ENCODE measurements at regions not wholly inside any gene's neighbourhood (a gene's known extent, or its start where the extent isn't known, plus 50 kb on each side); places are given as distances from the start of the nearest gene placed in this dataset.

GRCh38 chr21:26784974-26785373 lies 60.2 kb downstream of the ADAMTS1 start:
- no peaks in the 10 kb centered on the region for H3K36me3 Mint-ChIP-seq (ENCODE audit: low read depth)
- intact Hi-C loops (cut with micrococcal nuclease), result no loop called here
- no peak overlapping the region for H3K27ac Mint-ChIP-seq
- H3K4me3 Mint-ChIP-seq, result no peak overlapping the region
- ATAC-seq (ENCODE audit: low read depth) (no peak), DNase-seq (no peak)
- H3K4me1 Mint-ChIP-seq, result no peaks in the 10 kb centered on the region
- ChIA-PET POLR2A (no interaction called here), CTCF (no interaction called here)
- H3K9me3 Mint-ChIP-seq, result peaks cover 3% of the 10 kb centered on the region
- H3K27me3 Mint-ChIP-seq, result no peaks in the 10 kb centered on the region
- TF ChIP-seq, protein P1, sequence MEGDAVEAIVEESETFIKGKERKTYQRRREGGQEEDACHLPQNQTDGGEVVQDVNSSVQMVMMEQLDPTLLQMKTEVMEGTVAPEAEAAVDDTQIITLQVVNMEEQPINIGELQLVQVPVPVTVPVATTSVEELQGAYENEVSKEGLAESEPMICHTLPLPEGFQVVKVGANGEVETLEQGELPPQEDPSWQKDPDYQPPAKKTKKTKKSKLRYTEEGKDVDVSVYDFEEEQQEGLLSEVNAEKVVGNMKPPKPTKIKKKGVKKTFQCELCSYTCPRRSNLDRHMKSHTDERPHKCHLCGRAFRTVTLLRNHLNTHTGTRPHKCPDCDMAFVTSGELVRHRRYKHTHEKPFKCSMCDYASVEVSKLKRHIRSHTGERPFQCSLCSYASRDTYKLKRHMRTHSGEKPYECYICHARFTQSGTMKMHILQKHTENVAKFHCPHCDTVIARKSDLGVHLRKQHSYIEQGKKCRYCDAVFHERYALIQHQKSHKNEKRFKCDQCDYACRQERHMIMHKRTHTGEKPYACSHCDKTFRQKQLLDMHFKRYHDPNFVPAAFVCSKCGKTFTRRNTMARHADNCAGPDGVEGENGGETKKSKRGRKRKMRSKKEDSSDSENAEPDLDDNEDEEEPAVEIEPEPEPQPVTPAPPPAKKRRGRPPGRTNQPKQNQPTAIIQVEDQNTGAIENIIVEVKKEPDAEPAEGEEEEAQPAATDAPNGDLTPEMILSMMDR (IDR thresholded peaks at IDR 0.05), result no peak

DNA sequence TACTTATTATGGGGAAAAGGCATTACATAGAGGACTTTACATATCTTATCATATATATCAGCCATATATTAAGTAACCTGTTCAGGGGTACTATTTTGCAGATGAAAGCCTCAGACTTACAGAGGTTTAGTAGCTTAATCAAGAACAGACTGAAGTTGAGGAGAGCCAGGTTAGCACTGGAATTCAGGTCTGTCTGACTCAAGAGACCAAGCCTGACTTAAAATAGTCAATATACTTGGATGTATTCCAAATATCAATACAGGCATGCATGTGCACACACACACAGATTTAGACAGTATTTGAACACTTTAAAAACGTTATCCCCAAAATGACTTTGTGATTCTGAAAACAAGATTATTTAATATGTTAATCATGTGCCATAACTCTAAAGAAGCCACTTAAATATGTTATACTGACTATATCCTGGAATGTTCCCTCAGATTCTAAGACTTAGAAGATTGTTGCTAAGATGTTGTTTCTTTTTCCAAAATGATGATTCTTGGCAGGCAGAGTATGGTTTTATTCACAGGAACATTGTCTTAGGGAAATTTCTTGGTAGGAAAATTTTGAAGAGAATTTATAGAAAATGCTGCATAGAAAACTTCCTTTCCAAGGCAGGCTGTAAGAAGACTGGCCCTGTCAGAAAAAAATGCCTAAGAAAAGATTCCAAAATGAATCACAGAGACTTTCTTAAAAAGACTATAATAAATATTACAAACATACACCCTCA lies 61.6 kb downstream of the ADAMTS1 start:
- CTCF ChIA-PET, result no interaction called here
- DNase-seq (no peak), ATAC-seq (ENCODE audit: low read depth) (no peak)
- POLR2A ChIA-PET, result no interaction called here
- Mint-ChIP-seq H3K9me3 (peaks cover 3% of the 10 kb centered on the region), H3K27me3 (no peaks in the 10 kb centered on the region), H3K27ac (no peak overlapping the region), H3K36me3 (ENCODE audit: low read depth) (no peaks in the 10 kb centered on the region), H3K4me3 (no peak overlapping the region), H3K4me1 (no peaks in the 10 kb centered on the region)
- intact Hi-C loops (cut with micrococcal nuclease), result no loop called here
- TF ChIP-seq, protein P1 (IDR thresholded peaks at IDR 0.05), result no peak

GRCh38 chr21:26782747-26783146 lies 62.5 kb downstream of the ADAMTS1 start:
- no peaks in the 10 kb centered on the region for H3K36me3 Mint-ChIP-seq (ENCODE audit: low read depth)
- H3K27me3 Mint-ChIP-seq, result no peaks in the 10 kb centered on the region
- no peak for DNase-seq
- no peak for ATAC-seq (ENCODE audit: low read depth)
- peaks cover 3% of the 10 kb centered on the region for H3K9me3 Mint-ChIP-seq
- intact Hi-C loops (cut with micrococcal nuclease), result no loop called here
- no peak overlapping the region for H3K4me3 Mint-ChIP-seq
- ChIA-PET POLR2A (no interaction called here), CTCF (no interaction called here)
- H3K27ac Mint-ChIP-seq, result no peak overlapping the region
- TF ChIP-seq, protein P1 (IDR thresholded peaks at IDR 0.05), result no peak
- no peaks in the 10 kb centered on the region for H3K4me1 Mint-ChIP-seq

DNA sequence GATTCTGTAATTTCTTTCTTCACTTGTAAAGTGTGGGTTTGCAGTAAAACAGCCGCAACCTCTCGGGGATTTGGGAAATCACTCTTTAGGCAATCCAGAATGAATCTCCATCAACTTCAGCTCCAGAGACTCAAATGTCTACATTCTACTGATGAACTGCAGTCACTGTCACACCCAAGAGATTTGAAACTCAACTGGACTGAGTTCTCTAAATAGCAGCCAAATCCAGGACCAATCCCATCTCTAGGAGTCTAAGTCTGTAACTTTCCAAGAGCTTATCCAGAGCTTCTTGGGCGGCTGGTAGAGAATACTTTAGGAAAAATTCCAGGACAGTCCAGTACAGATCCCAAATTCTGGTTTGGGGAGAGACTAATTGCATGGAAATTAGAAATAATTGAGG lies 62.9 kb downstream of the ADAMTS1 start:
- intact Hi-C loops (cut with micrococcal nuclease), result no loop called here
- Mint-ChIP-seq H3K36me3 (ENCODE audit: low read depth) (no peaks in the 10 kb centered on the region), H3K9me3 (peaks cover 3% of the 10 kb centered on the region), H3K4me1 (no peaks in the 10 kb centered on the region), H3K27ac (no peak overlapping the region), H3K27me3 (no peaks in the 10 kb centered on the region), H3K4me3 (no peak overlapping the region)
- TF ChIP-seq, protein P1 (IDR thresholded peaks at IDR 0.05), result no peak
- ChIA-PET CTCF (no interaction called here), POLR2A (no interaction called here)
- DNase-seq, result no peak
- no peak for ATAC-seq (ENCODE audit: low read depth)

DNA sequence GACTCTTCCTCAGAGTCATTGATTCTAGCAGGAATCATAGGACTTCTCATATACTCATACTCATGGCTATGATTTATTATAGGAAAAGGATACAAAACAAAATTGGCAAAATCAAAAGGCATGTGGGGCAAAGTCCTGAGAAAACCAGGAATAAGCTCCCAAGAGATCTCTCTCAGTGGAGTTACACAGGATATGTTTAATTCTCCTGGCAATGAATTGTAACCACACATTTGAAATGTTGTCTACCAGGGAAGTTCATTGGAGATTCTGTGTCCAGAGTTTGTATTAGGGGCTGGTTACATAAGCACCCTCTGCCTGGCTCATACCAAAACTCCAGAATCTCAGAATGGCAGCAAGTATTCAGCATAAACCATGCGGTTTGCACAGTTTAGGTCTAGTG lies 63.9 kb downstream of the ADAMTS1 start:
- DNase-seq, result no peak
- no peaks in the 10 kb centered on the region for H3K27me3 Mint-ChIP-seq
- intact Hi-C loops (cut with micrococcal nuclease), result no loop called here
- no peak for ATAC-seq (ENCODE audit: low read depth)
- no peaks in the 10 kb centered on the region for H3K36me3 Mint-ChIP-seq (ENCODE audit: low read depth)
- CTCF ChIA-PET, result no interaction called here
- no peak overlapping the region for H3K27ac Mint-ChIP-seq
- TF ChIP-seq, protein P1 (IDR thresholded peaks at IDR 0.05), result no peak
- H3K9me3 Mint-ChIP-seq, result peaks cover 3% of the 10 kb centered on the region
- H3K4me3 Mint-ChIP-seq, result no peak overlapping the region
- POLR2A ChIA-PET, result no interaction called here
- H3K4me1 Mint-ChIP-seq, result no peaks in the 10 kb centered on the region

All from activated B cell treated with CpG ODN at 0.5 μM for 24 hours (primary cell).